Hippocampal formation (tissue), 2 donors: ENCODE measurements at regions not wholly inside any gene's neighbourhood (a gene's known extent, or its start where the extent isn't known, plus 50 kb on each side); places are given as distances from the start of the nearest gene placed in this dataset.
A peak's percentile ranks its signal among the peaks of the same experiment; 100 is the strongest.

Experiments
- DNase-seq, 2 donors: peaks; one replicate each; lab custom pipeline; 2025; lab: John Stamatoyannopoulos, UW

- DNase-seq: no peak
These were observed 73.1 kb upstream of the KCNA4 start for GRCh38 chr11:30089921-30090320.

GRCh38 chr11:30091246-30091645, 74.4 kb upstream of the KCNA4 start:
- DNase-seq: no peak

- no peak for DNase-seq
These were observed 74.9 kb upstream of the KCNA4 start for GRCh38 chr11:30091737-30092136.

- DNase-seq: no peak
These were observed 75.7 kb upstream of the KCNA4 start for GRCh38 chr11:30092518-30092917.

DNA sequence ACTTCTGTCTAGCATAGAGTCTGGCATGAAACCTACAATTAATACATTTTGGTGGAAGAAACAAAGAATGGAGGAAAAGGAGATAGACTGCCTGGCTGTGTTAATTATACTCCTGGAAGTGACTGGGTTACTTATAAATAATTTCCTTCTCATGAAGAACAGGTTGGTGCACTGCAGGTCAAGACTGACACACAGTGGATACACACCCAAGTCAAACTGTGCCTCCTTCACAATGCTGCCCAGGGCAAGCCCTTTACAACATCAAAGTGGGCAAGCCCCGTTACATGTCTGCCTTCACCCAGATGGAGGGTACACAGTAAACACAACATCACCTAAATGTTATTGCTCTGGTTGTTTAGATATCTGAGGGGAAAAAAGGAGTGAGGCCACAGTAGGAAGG, 83.7 kb upstream of the KCNA4 start:
- no peak for DNase-seq

DNA sequence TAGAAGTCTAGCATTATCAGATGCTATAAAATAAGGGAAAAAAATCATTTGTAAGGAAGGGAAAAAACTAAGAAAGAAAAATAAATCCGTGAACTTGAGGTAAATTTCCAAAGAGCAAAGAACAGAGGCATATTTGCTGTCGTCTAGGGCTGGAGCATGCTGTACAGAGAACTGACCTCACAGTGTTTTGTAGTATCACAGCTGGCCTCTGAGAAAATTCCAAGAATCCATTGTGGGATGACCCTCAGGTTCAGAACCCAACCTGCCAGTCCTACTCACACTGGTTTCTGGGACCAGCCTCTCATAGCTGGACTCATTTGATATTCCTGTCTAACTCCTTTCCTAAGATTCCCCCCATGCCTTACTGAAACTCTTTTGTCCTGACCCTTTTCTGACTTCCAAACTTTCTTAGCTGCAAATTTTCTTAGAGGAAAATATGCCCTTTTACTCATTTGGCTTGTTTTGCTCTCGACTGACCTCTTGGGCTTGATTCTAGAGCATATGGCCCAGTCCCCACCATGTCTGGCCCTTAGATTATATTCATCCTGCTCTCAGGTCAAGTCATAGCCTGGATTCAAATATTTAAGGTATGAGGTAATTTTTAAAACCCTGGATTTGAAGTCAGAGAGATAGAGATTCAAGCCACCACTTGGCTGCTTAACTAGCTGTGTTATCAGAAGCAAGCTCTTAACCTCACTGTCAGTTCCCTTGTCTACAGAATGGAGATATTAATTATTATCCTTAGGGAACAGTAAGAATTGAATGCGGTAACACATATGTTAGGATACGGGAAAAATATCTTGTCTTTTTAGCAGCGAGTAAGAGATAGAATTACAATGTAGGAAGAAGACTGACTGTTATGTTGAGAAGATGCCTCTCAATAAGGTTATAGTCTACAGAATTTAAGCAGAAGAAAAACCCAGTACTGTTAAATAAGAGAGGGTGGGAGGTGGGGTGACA, 89.7 kb upstream of the KCNA4 start:
- DNase-seq: no peak

DNA sequence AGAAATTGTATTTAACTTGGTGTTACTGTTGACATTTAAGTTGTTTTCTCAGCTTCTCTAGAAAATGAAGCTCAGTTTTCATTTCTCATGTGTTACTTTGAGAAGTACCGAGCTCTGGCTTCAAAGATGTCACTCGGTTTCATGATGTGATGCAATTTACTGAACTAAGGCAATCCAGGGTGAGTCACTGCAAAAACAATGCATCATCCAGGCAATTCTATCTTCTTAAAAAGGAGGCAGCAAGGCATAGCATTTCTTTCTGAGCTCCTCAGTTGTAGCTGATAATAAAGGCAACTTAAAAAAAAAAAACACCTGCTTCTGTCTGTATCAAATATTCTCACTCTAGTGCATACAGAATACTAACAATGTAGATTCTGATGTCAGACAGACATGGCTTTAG, 91.1 kb upstream of the KCNA4 start:
- DNase-seq: no peak

GRCh38 chr11:30109774-30110173, 92.9 kb upstream of the KCNA4 start:
- no peak for DNase-seq

DNA sequence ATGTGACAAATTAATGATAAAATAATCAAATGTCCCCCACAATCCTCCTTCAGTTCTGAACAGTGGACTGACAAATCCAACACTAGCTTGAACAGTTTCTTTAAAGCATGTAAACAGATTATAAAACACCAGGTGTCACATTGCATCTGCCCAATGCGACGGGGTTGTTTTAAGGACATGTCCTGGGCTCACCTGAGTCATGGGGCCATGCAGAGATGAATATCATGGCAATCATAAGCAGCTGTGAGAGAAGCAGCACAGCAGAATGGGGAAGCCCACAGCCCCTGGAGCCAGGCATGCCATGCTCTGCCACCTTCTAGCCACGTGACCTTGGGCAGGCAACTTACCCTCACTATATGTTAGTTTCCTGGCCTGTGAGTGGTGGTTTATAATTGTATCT, 93.9 kb upstream of the KCNA4 start:
- DNase-seq: no peak

- no peak for DNase-seq
These were observed 95.0 kb upstream of the KCNA4 start for GRCh38 chr11:30111786-30112185.

DNA sequence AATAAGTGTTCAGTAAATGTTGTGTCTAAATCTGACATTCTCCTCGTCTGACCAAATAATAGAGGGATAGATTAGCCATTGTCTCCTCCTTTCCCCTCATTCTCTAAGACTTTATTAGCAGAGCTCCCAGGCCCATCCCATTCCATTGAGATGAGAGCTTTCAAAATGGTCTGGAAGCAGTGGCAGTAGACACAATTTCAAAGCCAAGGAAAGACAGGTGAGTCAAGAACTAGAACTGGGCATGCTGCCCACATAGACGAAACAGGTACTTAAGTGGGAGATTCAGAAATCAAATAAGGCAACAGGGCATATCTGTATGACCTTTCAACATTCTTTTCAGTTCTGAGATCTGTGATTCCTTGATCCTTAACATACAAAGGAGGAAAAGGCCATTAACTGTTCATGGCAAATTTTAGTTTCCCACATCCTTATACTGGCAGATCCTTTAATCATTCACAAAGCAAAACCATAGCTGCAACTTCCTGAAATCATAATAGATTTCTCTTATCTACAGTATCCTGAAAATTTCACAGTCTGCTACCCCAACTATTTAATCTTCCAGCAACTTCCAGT, 96.6 kb upstream of the KCNA4 start:
- no peak for DNase-seq

DNA sequence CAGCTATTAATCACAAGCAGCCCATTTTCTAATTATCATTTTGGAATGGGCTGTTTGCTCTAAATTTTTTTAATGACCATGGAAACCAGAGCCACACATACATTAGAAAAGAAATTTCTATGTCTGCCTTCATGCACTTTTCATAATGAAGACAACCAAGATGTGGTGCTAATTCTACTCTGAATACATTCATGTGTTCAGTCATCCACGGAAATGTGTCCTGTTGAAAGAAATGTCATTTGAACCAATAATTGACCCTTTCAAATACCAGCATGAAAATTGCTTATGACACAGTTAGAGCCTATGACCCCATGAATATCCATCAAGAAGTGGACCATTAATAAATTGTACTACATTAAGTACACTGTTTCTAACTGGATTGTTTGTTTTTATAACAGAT, 99.7 kb upstream of the KCNA4 start:
- DNase-seq: no peak

DNA sequence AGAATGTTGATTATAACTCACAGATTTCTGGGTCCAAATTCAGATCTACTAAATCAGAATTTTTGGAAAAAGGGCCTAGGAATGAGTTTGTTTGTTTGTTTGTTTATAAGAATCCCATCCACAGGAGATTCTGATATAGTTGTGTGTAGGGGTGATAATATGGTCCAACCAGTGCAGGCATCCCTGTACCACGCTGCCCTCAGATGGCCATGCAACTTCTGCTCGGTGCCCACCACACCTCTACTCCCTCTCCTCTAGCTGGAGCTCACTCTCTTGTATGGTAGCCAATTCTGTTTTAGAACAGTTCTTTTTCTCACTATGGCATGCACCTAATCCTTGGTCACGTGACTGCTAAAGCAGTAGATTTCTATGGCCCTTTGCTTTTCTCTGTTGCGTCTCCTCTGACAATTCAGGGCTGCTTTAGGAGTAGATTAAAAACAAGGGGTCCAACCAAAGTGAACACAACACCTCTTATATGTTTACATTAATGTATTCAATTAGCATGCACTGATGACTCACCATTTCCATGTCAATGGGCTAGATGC, 103.3 kb upstream of the KCNA4 start:
- no peak for DNase-seq

GRCh38 chr11:30125456-30125855, 105.4 kb upstream of the FSHB start:
- DNase-seq: no peak

DNA sequence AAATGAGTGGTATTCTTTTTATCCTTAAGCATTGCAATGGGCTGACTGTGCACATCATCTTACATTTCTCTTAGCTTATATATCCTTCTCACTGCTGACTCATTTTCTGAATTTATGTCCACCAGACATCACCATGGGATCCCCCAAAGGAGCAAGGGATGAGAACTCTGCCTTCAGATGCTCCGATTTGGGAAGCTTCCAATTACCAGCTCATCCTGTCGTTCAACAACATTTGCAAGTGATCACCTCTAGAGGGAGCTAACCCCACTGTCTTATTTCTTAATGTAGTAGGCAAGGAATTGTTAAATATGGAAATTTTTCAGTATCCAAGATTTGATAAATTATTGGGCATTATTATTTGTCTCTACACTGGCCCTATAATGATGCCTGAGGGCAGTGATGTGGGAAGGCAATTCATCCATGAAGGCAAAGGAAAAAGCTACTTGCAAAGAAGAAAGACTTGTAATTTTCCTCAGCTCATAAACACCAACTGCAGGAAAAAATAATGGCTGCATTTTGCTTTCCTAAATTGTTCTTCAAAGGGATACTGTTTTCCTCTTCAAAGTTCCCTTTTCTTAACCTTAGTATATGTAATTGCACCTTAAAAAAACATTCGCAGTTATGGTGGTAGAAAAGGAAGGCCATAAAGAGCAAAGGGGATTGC, 102.4 kb upstream of the FSHB start:
- DNase-seq: peak in 1 of 2 donors; percentile 9

- DNase-seq: no peak
These were observed 99.3 kb upstream of the FSHB start for GRCh38 chr11:30131535-30131934.

GRCh38 chr11:30133281-30133680, 97.5 kb upstream of the FSHB start:
- no peak for DNase-seq

- peak in 1 of 2 donors; percentile 1 for DNase-seq
These were observed 87.6 kb upstream of the FSHB start for GRCh38 chr11:30143098-30143705.

GRCh38 chr11:30147293-30147692, 83.5 kb upstream of the FSHB start:
- no peak for DNase-seq

DNA sequence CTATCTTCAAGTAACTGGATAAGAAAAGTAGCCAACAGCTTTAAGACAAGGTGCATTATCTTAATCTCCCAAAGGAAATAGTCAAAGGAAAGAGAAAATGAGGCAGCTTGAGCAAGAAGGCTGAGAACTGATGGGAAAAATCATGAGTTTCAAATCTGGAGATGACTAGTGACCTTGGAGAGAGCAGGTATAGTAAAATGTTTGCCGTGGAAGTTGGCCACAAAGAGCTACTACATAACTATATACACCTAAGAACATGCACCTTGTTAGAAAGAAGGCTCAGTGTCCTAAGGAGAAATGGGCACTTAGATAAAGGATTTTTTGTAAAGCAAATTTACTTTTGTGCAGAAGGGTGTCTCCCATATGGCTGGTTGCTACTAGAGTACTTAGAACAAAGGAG, 80.8 kb upstream of the FSHB start:
- DNase-seq: no peak

DNA sequence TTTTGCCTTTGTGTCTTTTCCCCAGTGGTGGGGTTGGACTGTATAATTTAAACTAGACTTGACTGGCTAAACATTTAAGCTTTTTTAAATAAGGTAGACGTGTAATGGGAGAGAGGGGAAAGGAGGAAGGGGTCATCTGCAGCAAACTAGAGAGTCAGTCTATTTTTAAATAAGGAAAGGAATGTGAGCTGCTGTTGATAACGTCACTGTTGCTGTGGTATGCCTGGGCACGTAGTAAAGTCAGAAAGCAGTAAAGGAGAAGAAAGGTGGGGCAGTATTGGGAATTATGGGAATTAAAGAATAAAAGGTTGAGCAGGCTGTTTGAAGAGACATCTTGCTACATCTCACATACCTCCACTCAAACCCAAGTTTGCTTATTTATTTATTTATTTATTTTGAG, 80.4 kb upstream of the FSHB start:
- DNase-seq: no peak

GRCh38 chr11:30153008-30153407, 77.8 kb upstream of the FSHB start:
- DNase-seq: no peak
